ELF-1 (cell line): ENCODE measurements at regions not wholly inside any gene's neighbourhood (a gene's known extent, or its start where the extent isn't known, plus 50 kb on each side); places are given as distances from the start of the nearest gene placed in this dataset.
A peak's percentile ranks its signal among the peaks of the same experiment; 100 is the strongest.
"Not testable (repeated sequence)": the region's sequence is repeated elsewhere in the genome, so short reads cannot be mapped to it uniquely, and the experiment has no call there.

Experiments used
- DNase-seq: peaks from one replicate; pipeline ENCODE4 v3.0.0-alpha.2; 2016; ENCODE audit warnings: low read depth, low spot score

- peak; percentile 39 for DNase-seq
These were observed 277.4 kb upstream of the XYLT1 start for GRCh38 chr16:17748044-17748719.

- no peak for DNase-seq
These were observed 276.5 kb upstream of the XYLT1 start for GRCh38 chr16:17747081-17747756.

GRCh38 chr16:17744921-17745572 is 274.3 kb upstream of the XYLT1 start:
- peak; percentile 32 for DNase-seq

- DNase-seq: no peak
These were observed 272.8 kb upstream of the XYLT1 start for GRCh38 chr16:17743578-17743977.

GRCh38 chr16:17743158-17743557 is 272.4 kb upstream of the XYLT1 start:
- no peak for DNase-seq

GRCh38 chr16:17735099-17735498 is 264.3 kb upstream of the XYLT1 start:
- DNase-seq: not testable (repeated sequence)

GRCh38 chr16:17729820-17730219 is 259.1 kb upstream of the XYLT1 start:
- no peak for DNase-seq

GRCh38 chr16:17728196-17728595 is 257.4 kb upstream of the XYLT1 start:
- DNase-seq: no peak

- DNase-seq: no peak
These were observed 253.6 kb upstream of the XYLT1 start for GRCh38 chr16:17724242-17724898.

- DNase-seq: no peak
These were observed 252.9 kb upstream of the XYLT1 start for GRCh38 chr16:17723531-17724134.

GRCh38 chr16:17718495-17718894 is 247.7 kb upstream of the XYLT1 start:
- no peak for DNase-seq

GRCh38 chr16:17705847-17706246 is 235.1 kb upstream of the XYLT1 start:
- DNase-seq: no peak

- DNase-seq: no peak
These were observed 225.9 kb upstream of the XYLT1 start for GRCh38 chr16:17696616-17697015.

GRCh38 chr16:17692484-17692883 is 221.7 kb upstream of the XYLT1 start:
- no peak for DNase-seq

- DNase-seq: no peak
These were observed 221.1 kb upstream of the XYLT1 start for GRCh38 chr16:17691899-17692176.

- no peak for DNase-seq
These were observed 220.5 kb upstream of the XYLT1 start for GRCh38 chr16:17691106-17691898.

GRCh38 chr16:17685447-17685846 is 214.7 kb upstream of the XYLT1 start:
- no peak for DNase-seq

- DNase-seq: no peak
These were observed 212.5 kb upstream of the XYLT1 start for GRCh38 chr16:17683281-17683680.

- no peak for DNase-seq
These were observed 205.4 kb upstream of the XYLT1 start for GRCh38 chr16:17676171-17676570.

- no peak for DNase-seq
These were observed 197.6 kb upstream of the XYLT1 start for GRCh38 chr16:17668386-17668785.

- DNase-seq: no peak
These were observed 195.5 kb upstream of the XYLT1 start for GRCh38 chr16:17666293-17666692.
